ENCODE measurements at regions not wholly inside any gene's neighbourhood (a gene's known extent, or its start where the extent isn't known, plus 50 kb on each side); places are given as distances from the start of the nearest gene placed in this dataset.

DNA sequence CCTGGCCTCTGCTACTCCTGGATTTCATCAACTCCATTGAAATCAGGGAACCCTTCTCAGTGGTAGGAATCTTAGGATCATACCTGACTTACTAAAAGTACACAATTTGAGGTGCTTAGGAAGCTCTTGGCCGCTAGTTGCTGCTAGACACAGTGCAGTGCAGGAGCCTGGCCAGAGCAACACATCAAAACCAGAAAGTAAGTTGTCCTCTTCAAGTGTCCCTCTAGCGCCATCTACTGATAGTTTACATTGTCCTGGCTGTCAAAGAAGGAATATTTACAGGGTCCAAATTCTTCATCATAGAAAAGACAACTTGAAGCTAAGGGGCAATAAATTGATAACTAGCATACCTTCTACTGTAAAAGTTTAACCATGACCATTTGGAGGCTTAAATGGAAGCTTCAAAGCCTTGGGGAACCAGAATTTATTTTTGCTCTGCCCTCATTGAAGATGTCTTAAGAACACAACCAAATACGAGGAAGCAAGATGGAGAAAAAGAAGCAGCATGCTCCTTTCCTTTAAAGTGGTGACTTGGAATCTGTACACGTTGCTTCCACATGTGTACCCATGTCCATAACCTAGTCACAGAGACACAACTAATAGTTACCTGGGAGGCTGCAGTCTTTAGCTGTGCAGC, 889.1 kb upstream of the GCFC2 start:
- TF ChIP-seq, protein P1, sequence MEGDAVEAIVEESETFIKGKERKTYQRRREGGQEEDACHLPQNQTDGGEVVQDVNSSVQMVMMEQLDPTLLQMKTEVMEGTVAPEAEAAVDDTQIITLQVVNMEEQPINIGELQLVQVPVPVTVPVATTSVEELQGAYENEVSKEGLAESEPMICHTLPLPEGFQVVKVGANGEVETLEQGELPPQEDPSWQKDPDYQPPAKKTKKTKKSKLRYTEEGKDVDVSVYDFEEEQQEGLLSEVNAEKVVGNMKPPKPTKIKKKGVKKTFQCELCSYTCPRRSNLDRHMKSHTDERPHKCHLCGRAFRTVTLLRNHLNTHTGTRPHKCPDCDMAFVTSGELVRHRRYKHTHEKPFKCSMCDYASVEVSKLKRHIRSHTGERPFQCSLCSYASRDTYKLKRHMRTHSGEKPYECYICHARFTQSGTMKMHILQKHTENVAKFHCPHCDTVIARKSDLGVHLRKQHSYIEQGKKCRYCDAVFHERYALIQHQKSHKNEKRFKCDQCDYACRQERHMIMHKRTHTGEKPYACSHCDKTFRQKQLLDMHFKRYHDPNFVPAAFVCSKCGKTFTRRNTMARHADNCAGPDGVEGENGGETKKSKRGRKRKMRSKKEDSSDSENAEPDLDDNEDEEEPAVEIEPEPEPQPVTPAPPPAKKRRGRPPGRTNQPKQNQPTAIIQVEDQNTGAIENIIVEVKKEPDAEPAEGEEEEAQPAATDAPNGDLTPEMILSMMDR (conservative IDR thresholded peaks at IDR 0.05; ENCODE audit: low read depth, low read length) = peak; percentile 46
- DNase-seq (ENCODE audit: low read depth) = peak; percentile 54
- H3K4me3 ChIP-seq (ENCODE audit: low read depth, low read length) = no peak overlapping the region

DNA sequence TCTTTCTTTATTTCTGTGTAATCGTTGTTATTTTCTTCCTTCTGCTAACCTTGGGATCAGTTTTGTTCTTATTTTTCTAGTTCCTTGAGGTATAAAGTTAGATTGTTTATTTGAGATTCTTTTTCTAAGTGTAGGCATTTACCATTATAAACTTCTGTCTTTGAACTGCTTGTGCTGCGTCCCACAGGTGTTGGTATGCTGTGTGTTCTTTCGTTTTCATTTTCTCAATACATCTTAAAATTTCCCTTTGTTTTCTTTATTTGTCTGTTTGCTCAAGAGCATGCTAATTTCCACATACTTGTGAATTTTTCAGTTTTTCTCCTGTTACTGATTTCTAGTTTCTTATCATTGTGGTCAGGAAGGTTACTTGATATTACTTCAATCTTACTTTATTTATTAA, 873.8 kb upstream of the GCFC2 start:
- no peak for DNase-seq (ENCODE audit: low read depth)
- TF ChIP-seq, protein P1 (conservative IDR thresholded peaks at IDR 0.05; ENCODE audit: low read depth, low read length) = no peak
- H3K4me3 ChIP-seq (ENCODE audit: low read depth, low read length) = no peak overlapping the region

DNA sequence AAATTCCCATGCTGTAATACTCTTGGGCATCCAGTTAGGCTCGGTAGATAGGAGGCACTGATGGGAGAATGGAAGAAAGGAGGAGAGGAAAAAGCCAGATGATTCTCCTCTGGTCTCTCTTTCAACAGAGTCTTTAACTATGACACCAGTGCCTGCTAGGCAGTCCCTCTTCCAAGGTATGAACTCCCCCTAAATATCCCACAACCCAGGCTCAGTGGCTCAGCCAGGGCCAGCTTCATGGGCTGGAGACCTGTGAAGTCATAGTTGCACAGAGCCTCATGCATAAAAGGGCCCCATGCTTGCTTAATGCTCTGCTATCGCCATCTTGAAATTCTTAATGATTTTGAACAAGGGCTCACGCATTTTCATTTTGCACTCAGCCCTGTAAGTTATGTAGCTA, 869.2 kb upstream of the GCFC2 start:
- H3K4me3 ChIP-seq (ENCODE audit: low read depth, low read length) = no peak overlapping the region
- DNase-seq (ENCODE audit: low read depth) = no peak
- TF ChIP-seq, protein P1 (conservative IDR thresholded peaks at IDR 0.05; ENCODE audit: low read depth, low read length) = no peak

DNA sequence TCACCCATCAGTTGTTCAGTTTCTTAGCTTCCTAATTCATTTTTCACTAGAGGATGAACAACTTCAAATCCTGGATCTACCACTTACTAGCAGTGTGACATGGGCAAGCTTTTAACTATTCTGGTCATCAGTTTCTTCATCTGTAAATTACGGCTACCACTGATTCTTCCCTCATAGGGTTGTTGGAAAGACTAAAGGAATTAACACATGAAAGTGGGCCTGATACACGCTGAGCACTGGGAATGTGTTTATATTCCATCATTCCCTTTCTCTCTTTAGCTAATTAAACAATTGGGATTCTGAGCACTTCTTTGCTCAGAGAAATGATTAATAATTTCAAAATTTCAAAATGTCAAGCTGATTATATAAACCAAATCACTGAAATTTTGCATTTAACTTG, 862.3 kb upstream of the GCFC2 start:
- TF ChIP-seq, protein P1 (conservative IDR thresholded peaks at IDR 0.05; ENCODE audit: low read depth, low read length) = no peak
- no peak overlapping the region for H3K4me3 ChIP-seq (ENCODE audit: low read depth, low read length)
- DNase-seq (ENCODE audit: low read depth) = no peak

DNA sequence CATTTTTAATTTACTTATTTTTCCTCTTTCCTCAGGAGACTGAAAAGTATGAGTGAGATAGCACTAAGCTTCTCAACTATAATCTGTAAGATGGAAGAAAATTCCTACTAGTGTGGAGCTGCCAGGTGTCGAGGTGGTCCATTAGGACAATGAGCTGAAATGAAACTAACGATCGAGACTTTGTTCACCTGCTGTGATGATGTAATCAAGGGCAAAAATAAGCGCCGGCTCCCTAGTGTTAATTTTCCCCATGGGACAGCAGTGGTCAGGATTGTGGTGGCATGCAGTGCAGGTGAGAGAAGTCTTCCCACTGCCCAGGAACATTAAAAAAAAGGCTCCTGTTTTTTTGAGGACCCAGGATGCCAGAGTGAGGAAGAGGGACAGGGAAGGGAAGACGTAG, 859.1 kb upstream of the GCFC2 start:
- TF ChIP-seq, protein P1 (conservative IDR thresholded peaks at IDR 0.05; ENCODE audit: low read depth, low read length) = no peak
- no peak overlapping the region for H3K4me3 ChIP-seq (ENCODE audit: low read depth, low read length)
- DNase-seq (ENCODE audit: low read depth) = no peak

DNA sequence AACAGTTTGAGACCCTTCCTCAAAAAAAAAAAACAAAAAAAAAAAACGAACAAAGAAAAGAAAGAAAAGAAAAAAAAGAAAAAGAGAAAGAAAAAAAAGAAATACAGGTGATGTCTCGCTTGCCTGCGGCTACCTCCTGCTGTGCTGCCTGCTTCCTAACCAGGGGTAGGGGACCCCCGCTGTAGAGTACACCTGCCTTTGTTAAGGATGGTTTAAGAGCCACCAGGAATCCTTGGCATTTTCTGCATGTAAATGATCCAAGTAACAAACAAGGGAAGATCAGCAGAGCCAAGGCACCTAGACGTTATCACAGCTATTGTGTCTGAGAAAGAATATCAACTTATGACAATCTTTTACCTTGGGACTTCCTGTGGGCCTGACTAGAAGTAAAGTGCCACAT, 856.8 kb upstream of the GCFC2 start:
- no peak for DNase-seq (ENCODE audit: low read depth)
- TF ChIP-seq, protein P1 (conservative IDR thresholded peaks at IDR 0.05; ENCODE audit: low read depth, low read length) = no peak
- no peak overlapping the region for H3K4me3 ChIP-seq (ENCODE audit: low read depth, low read length)

DNA sequence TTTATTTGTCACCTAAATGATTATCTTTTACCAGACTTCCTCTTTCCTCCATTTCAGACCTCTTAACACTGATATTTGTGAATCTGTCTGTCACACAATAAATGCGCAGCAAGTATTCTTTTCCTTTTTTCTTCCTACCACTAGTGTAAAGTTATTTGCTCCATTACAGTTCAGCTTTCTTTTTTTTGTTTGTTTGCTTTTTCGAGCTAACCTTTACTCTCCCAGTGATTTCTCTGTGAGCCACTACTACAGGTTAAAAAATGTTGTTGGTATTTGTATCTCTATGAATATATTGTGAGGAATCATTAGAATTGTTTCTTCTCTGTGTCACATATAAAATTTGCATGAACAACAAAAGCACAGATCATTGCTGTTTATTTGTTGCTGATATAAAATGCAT, 854.0 kb upstream of the GCFC2 start:
- H3K4me3 ChIP-seq (ENCODE audit: low read depth, low read length) = no peak overlapping the region
- no peak for DNase-seq (ENCODE audit: low read depth)
- TF ChIP-seq, protein P1 (conservative IDR thresholded peaks at IDR 0.05; ENCODE audit: low read depth, low read length) = no peak
